ENCODE measurements at regions not wholly inside any gene's neighbourhood (a gene's known extent, or its start where the extent isn't known, plus 50 kb on each side); places are given as distances from the start of the nearest gene placed in this dataset.

DNA sequence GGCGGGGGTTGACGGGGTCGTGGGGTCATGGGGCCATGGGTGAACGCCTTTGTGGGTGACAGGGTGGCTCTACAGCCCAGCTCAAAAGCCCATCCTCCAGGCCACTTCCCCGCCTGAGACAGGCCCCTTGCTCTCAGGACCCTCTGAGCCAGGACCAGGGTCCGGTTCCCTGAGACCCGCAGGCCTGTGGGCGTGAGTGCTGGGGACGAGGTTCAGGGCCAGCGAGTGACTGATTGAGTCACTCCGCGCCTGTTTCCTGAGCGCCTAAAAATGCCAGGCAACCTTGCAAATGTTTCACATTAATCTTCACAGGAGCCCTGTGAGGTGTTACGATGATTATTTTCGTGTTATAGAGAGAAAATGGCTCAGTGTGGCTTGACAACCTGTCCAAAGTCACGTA lies 97.8 kb downstream of the ZNF674 start:
- no peak for DNase-seq

DNA sequence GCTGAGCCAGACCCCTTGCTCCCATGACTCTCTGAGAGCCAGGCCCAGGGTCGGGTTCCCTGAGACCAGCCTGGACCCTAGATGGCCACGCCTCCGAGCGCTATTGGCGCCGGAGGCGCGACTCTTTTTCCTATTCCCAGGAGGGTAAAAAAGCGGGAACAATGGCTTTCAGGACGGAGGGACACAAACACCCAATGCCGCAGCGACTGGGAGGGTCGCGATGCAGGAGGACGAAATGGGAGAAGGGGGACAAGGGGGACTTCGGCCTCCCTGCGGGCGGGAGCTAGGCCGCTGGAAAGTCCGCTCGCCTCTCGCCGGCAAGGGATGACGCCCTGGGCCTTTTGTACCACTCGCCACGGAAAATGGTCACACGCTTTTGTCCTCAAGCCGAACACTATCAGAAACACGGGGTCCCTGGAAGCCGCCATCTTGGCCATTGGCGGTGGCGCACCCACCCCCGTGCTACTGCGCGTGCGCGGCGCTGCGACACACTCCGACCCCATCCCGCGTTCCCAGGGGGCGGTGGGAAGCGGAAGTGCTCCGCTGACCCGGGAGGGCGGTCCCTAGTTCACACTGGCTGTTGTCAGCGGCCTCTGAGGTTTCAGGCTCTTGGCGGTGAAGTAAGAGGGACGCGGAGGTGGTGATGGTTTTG lies 98.4 kb downstream of the ZNF674 start:
- peak; percentile 53 for DNase-seq

DNA sequence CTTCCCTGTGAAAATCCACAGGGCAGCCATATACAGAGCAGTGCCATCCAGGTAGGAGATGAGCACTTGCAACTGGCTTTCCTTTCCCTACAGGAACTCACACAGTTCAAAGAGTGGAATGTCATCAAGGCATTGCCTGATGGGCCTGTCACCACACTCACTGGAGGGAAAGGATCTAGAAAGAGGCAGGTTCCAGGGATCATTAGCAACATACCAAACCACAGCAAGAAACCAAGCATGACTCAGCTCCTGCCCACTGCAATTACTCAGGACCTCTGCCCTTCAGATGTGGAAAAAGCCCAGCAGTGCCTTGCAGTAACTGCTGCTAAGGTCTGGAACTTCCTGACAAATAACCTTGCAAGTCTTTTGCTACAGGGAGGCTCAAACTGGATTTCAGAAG lies 101.2 kb downstream of the ZNF674 start:
- DNase-seq, result no peak

DNA sequence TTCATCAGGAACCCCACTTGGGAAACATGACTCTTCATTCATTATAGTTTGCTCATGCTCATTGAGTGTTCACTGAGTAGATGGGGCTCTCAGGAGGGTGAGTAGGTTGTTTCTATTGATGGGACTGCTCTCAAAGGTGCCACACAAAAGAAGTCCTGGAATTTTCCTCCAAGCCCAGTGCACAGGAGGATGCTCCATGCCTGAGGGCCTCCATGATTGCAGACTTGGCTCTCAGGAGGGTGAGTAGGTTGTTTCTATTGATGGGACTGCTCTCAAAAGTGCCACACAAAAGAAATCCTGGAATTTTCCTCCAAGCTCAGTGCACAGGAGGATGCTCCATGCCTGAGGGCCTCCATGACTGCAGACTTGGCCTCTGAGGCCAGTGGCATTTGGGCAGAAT lies 108.5 kb downstream of the ZNF674 start:
- DNase-seq, result no peak

DNA sequence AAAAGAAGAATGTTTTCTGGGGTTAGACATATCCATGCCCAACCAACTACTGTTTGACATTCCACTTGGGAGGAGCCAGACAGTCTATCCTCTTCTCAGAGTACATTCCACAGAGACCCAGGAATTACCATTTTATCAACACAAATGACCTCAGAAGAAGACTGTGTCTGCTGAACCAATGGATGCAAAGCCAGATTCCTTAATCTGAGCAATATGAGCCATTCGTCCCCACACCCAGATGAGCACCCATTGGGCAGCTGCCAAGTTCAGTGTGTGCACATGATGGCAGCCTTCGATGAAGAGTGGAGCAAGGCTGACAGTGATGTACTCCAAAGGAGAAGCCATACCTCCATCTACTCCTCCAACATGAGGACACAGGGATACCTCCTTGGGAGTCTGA lies 111.3 kb downstream of the ZNF674 start:
- no peak for DNase-seq

DNA sequence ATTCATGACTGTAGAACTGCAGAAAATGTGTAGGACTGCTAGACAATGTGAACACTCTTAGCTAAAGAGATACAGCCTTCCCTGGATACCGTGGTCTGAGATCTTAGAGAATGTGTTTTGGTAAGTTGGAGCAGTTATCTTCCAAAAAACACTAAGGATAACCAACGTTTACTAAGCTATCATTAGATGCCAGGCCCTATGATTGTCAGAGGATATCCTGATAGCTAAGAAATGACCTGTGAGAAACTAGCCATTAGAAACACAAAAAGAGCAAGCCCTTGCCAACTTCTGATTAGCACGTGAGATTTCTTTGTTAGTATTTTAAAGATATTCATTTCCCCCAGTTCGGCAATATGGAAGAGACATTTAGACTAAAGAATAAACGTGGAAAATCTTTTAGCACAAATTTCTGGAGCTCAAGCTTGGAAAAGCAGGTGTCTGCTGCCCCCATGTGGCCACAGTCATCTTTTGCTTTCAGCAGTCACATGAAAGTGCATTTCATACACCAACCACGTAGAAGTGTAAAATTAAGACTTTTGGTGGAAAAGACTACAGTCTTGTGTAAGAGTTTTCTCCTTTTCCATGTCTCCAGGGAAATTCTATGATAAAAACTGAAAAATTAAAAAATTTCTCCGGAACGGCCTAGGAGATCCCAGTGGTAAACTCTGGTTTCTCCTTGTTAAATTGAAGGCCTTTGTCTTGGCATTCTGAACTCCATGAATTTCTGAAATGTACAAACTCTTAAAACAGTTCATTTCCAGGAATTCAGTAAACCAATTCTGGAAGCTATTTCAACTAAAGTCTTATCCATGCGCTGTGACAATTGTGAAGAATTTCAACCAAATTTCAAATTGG lies 136.4 kb downstream of the ZNF674 start:
- peak; percentile 2 for DNase-seq

DNA sequence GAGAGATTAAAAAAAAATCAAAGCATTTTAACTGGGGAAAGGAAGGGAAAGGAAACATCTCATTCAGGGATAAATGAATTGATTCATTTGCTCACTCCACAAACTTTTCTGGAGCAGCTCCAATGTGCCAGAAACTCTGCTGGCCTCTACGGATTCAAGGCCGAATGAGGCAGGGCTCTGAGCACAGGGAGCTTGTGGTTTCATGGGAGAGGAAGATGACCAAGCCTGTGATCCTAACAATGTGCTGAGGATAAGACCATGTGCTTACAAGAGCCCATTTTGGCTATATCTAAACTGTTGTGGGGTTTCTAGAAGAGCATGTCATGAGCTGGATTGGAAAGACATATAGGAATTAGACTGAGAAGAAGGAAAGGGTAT lies 137.5 kb downstream of the ZNF674 start:
- no peak for DNase-seq

DNA sequence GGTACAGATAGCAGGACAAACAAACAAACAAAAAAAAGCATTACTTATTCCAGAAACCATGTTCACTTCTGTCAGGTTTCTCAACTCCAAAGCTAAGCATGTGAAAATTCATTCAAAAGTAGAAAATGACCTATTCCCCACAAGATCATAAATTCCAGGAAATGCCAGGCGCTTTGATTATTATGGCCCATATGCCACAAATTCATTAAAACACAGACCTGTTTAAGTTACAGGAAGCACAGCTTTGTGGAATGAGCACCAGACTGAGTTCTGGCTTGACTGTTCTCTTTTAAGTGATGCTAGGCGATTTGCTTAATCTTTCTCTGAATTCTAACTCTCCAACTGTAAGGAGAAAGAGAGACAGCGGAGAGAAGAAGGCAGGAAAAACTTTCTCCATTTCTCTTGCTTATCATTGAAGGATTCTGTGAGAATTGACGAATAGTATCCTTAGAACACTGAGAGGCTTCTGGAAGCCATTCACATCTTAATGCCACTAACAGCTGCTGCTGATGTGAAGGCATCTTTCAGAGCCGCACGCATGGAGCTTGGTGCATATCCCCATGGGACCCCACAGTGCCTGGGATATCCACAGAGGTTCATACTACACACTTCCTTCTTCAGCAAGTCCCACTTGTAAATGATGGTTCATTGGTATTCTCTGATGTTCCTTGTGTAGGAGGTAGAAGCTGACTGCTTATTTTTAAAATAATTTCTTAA lies 138.0 kb downstream of the ZNF674 start:
- DNase-seq, result no peak

DNA sequence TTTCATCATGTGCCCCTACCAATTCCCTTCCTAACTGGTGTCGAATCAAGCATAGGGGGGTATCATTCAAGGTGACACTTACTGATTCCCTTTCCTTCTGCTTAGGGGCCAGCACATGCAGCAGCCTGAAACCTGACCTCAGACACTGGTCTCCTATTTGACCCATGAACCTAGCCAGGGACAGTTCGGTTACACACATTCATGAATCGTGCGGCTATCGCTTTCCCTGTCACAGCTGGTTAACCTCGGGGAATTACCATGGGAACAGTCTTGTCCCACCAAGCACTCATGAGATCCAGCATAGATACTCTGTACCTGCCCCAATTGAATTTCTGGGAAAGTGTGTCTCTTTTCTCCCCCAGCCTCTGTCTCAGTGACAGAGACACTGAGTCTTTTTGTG lies 140.4 kb downstream of the ZNF674 start:
- no peak for DNase-seq

DNA sequence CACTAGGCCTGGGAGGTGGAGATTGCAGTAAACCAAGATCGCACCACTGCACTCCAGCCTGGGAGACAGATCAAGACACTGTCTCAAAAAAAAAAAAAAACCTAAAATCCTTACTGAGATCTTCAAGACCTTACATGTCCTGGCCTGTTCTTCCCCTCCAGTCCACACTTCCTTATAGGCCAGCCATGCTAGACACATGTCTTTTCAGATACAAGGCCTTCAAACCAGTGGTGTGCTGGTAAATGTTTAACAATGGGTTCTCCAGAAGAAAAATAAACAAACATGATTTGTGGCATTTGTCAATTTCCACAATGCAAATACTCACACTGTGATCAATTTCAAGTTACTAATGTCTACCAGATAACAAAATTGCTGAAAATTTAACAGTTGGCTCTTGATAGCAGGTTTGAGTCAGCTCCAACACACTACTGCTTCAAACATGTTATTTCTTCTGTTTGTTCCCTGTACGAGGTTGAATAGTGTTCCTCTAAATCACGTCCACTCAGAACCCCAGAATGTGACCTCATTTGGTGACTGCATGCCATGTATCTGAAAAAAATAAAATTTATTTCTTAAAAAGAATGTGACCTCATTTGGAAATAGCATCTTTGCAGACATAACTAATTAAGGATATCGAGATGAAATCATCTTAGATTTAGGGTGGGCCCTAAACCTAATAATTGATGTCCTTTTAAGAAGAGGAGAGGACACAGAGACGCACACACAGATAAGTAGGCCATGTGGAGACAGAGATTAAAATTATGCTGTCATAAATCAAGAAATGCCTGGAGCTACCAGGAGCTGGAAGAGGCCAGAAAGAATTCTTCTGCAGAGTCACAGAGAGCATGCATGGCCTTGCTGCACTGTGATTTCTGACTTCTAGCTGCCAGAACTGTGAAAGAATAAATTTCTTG lies 144.4 kb downstream of the ZNF674 start:
- no peak for DNase-seq

DNA sequence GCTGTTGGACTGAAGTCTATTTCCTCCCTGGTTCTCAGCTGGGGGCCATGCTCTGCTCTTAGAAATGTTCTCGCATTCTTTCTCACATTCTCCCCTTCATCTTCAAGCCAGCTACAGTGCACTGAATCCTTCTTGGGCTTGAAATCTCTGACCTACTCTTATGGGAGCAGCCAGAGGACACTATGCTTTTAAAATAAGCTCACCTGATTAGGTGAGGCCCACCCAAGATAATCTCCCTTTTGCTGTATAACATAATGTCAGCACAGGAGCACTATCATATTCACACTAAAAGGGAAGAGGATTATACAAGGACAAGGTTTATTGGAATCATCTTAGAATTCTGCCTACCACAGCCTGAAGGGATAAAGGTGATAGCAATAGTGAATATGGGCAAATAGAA lies 146.3 kb downstream of the ZNF674 start:
- DNase-seq, result no peak

DNA sequence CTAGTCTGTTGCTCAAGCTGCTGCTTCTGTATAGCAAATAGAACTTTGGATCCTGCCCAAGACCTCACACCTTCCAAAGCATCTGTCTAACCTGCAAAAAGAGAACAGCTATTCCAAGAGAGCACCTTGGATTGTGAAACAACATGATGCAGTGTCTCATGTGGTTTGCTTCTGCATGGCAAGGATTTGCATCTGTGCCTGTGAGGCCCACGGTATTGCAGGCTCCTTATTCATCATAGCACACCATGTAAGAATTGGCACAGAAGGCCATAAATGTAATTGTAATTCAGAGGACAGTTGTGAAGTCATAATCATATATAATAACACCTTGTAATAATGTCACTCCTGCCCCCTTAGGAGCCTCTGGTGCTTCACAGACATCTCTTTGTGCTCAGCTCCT lies 147.1 kb downstream of the ZNF674 start:
- DNase-seq, result no peak

DNA sequence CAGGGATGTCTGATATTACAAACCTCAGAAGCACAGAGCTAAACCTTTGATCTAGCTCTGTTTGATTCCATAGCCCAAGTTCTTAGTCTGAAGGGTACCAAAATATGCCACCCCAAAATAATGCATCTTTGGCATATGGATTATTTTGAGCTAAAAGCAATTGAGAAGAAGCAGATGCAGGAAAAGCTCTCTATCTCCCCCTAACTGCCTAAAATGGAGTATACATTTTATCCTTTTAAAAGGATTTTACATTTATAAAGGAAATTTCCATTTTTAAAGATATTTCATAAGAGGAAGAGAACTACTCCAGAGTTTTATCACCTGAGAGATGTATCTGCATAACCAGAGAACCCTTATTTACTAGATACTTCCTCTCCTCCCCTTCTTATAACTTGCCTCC lies 158.7 kb downstream of the ZNF674 start:
- DNase-seq, result no peak

DNA sequence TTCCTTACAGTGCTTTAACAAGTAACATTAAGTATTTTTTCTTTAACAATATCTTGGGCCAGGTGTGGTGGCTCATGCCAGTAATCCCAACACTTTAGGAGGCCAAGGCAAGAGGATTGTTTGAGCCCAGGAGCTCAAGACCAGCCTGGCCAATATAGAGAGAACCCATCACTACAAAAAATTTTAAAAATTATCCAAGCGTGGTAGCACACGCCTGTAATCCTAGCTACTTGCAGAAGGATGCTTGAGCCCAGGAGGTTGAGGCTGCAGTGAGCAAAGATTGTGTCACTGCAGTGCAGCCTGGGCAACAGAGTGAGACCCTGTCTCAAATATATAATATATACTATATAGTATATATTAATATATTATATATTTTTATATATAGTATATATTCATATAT lies 162.2 kb downstream of the ZNF674 start:
- DNase-seq, result no peak

DNA sequence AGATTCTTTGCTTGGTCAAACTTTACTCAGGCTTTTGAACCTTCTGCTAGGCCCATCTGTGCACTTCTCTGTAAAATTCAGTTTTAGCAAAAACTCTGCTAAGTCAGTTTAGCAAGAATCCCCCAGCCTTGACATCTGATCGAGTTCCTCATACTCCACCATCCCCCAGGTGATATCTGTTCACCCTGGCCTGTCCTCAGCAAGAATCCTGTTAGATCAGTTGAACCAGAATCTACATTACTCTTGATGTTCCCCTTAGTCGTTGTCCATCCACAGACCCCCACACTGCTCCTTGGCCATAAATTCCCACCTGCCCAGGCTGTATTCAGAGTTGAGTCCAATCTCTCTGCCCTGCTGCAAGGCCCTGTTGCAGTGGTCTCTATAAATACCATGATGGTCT lies 162.6 kb downstream of the ZNF674 start:
- DNase-seq, result no peak

DNA sequence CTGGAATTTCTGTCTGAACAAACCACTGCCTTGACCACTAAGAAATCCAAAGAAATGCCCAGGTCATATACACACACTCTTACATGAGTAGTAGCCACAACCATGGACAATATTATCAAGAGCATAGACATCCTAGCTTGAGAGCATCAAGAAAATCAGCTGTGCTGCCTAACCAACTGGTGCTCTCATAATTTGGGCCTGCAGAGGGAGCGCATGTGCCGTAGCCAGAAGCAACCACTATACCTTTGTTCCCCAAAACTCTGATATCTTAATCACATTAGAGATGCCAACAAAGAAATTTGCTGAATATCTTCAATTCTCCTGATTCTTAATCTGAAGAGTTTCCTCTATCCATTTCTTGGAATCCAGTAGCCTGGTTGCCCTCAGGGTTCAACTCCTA lies 163.6 kb downstream of the ZNF674 start:
- no peak for DNase-seq

DNA sequence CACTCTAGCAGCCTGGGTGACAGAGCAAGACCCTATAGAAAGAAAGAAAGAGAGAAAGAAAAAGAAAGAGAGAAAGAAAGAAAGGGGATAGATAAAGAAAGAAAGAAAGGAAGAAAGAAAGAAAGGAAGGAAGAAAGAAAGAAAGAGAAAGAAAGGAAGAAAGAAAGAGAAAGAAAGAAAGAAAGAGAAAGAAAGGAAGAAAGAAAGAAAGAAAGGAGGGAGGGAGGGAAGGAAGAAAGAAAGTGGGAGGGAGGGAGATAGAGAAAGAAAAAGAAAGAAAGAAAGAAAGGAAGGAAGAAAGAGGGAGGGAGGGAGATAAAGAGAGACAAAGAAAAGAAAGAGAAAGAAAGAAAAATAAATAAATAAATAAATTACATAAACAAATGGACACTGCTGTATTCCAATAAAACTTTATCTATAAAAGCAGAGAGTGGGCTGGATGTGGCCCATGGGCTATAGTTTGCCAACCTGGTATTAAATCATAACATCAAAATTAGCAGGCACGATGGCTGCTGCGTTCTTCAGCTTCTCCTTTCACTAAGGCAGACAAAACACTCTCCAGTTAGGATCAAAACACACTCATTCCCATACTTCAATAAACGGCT lies 165.0 kb downstream of the ZNF674 start:
- no peak for DNase-seq

DNA sequence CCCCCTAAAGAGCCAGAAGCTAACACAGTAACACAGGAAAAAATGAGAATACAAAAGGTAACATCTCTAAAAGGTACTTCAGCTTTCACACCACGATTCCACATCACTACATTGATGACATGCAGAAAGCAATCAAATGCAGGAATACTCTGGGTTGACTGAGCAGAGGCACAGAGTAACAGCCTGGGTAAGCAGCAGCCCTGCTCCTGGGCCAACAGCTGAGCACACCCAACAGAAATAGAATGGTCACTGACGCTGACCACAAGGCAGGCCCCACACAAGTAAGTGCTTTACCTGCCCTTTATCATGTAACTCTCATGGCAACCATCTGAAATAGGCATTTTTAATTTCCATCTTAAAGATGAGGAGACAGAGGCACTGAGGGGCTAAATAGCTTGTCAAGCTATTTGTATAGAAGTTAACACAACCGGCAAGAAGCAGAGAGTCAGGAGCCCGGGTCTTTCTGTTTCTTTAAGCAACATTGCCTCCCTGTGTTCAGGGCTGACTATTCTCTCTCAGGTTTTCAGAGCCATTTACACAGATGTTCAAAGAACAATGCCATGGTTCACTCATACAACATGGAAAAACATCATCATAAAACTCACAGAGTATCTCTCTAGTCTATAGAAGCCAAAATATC lies 168.9 kb downstream of the ZNF674 start:
- DNase-seq, result peak; percentile 46

DNA sequence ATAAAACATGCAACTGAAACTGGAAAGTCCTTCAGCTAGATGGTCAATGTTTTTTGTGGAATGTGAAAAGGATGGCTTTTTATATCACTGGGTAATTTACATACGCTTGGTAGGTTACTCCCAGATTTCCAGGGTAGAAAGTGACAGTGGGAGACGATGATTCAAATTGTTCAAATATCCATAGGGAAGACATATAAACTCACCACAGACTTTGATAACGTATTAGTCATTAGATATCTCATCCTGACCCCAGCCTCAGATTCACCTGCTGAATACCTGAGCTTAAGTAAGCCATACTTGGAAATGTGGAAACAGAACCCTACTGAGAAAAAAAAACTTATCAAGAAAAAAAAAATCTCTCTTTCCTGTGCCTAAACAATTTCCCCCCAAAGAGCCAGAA lies 169.4 kb downstream of the ZNF674 start:
- no peak for DNase-seq

DNA sequence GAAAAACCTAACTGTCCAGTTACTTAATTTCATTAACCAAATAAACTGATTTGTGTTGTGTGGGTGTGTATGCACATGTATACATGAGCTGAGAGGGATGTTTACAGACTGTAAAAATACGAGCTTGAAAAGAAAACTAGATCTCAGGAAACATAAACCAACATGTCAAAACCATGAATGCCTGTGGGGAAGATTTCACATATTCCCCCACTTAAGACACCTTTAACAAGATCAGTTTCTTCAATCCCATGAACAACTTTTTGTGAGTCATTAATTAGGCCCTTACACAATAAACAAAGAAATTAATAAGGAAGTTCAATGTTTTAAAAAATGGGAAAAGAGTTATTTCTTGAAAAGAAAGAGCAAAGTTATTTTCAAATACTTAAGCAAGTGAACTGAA lies 170.8 kb downstream of the ZNF674 start:
- DNase-seq, result no peak

DNA sequence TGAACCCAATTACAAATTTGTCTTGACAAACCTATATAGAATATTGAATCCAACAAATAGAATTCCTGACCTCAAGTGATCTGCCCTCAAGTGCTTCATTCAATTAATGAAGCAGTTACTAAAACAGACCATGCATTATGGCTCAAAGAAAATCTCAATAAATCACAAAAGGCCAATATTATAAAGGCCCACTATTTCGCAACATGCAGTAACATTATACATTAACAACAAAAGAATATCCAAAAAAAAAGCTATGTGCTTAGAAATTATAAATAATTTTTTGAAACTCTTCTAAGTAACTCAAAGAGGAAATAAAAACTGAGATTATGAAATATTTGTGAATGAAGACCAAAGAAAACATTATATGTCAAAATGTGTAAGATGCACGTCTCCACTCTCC lies 177.7 kb downstream of the ZNF674 start:
- DNase-seq, result no peak
